ENCODE measurements at regions not wholly inside any gene's neighbourhood (a gene's known extent, or its start where the extent isn't known, plus 50 kb on each side); places are given as distances from the start of the nearest gene placed in this dataset.

- TF ChIP-seq, protein P1, sequence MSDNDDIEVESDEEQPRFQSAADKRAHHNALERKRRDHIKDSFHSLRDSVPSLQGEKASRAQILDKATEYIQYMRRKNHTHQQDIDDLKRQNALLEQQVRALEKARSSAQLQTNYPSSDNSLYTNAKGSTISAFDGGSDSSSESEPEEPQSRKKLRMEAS (IDR thresholded peaks at IDR 0.05) = no peak
- TF ChIP-seq TEAD4 (IDR thresholded peaks at IDR 0.05) (no peak), CEBPB (IDR thresholded peaks at IDR 0.05) (no peak), TAF1 (IDR thresholded peaks at IDR 0.05; ENCODE audit: low read depth) (no peak), RAD21 (IDR thresholded peaks at IDR 0.05; ENCODE audit: low read depth) (no peak), FOXM1 (IDR thresholded peaks at IDR 0.05; ENCODE audit: borderline replicate concordance, low read depth) (no peak), EP300 (IDR thresholded peaks at IDR 0.05; ENCODE audit: borderline replicate concordance) (no peak), ZBTB7A (IDR thresholded peaks at IDR 0.05; ENCODE audit: low read depth) (no peak), YY1 (IDR thresholded peaks at IDR 0.05; ENCODE audit: low read depth) (no peak), CREB1 (IDR thresholded peaks at IDR 0.05; ENCODE audit: low read depth) (no peak), TCF12 (IDR thresholded peaks at IDR 0.05; ENCODE audit: low read depth) (no peak)
- TF ChIP-seq, protein P2, sequence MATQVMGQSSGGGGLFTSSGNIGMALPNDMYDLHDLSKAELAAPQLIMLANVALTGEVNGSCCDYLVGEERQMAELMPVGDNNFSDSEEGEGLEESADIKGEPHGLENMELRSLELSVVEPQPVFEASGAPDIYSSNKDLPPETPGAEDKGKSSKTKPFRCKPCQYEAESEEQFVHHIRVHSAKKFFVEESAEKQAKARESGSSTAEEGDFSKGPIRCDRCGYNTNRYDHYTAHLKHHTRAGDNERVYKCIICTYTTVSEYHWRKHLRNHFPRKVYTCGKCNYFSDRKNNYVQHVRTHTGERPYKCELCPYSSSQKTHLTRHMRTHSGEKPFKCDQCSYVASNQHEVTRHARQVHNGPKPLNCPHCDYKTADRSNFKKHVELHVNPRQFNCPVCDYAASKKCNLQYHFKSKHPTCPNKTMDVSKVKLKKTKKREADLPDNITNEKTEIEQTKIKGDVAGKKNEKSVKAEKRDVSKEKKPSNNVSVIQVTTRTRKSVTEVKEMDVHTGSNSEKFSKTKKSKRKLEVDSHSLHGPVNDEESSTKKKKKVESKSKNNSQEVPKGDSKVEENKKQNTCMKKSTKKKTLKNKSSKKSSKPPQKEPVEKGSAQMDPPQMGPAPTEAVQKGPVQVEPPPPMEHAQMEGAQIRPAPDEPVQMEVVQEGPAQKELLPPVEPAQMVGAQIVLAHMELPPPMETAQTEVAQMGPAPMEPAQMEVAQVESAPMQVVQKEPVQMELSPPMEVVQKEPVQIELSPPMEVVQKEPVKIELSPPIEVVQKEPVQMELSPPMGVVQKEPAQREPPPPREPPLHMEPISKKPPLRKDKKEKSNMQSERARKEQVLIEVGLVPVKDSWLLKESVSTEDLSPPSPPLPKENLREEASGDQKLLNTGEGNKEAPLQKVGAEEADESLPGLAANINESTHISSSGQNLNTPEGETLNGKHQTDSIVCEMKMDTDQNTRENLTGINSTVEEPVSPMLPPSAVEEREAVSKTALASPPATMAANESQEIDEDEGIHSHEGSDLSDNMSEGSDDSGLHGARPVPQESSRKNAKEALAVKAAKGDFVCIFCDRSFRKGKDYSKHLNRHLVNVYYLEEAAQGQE (IDR thresholded peaks at IDR 0.05; ENCODE audit: low read depth) = no peak
Measured at GRCh38 chr21:26226724-26227123, 56.2 kb upstream of the APP start.

Measured in Ishikawa (cell line).